Kidney (tissue), 13 donors: ENCODE measurements at regions not wholly inside any gene's neighbourhood (a gene's known extent, or its start where the extent isn't known, plus 50 kb on each side); places are given as distances from the start of the nearest gene placed in this dataset.

ENCODE experiments used
- DNase-seq, 5 donors: peaks; one replicate each; pipeline ENCODE4 v3.0.0-alpha.2; 2013 to 2020
- FAIRE-seq: peaks from 2 replicates; lab custom pipeline; 2012; peaks lifted over from hg19 to GRCh38; lab: Jason Lieb, UNC
- H3K27ac ChIP-seq, 2 donors: one replicate each; pipeline ENCODE4 v1.7.0; 2013; ENCODE audit warnings: low read depth in 2 of 2, low read length in 2 of 2, inconsistent platforms in 1 of 2
- H3K27me3 ChIP-seq: one replicate; pipeline ENCODE4 v1.7.1; 2013; ENCODE audit warnings: low read length, inconsistent platforms; ENCODE audit not compliant: control insufficient read depth, insufficient read depth
- H3K36me3 ChIP-seq, 3 donors: one replicate each; pipeline versions ENCODE4 v1.7.0 to v1.7.1; 2013; ENCODE audit warnings: low read length in 3 of 3, control low read depth in 1 of 3, inconsistent platforms in 1 of 3; ENCODE audit not compliant: insufficient read depth in 3 of 3, control insufficient read depth in 2 of 3
- H3K4me1 ChIP-seq, 3 donors: one replicate each; pipeline versions ENCODE4 v1.7.0 to v1.7.1; 2013; ENCODE audit warnings: low read length in 3 of 3, inconsistent platforms in 1 of 3, low read depth in 1 of 3; ENCODE audit not compliant: control insufficient read depth in 2 of 3, insufficient read depth in 2 of 3
- H3K4me3 ChIP-seq, 3 donors: one replicate each; pipeline versions ENCODE4 v1.7.0 to v1.8.1; 2013; ENCODE audit warnings: low read length in 3 of 3, control low read depth in 1 of 3, inconsistent platforms in 1 of 3
- H3K9ac ChIP-seq, 3 donors: one replicate each; pipeline versions ENCODE4 v1.7.0 to v1.7.1; 2013; ENCODE audit warnings: low read length in 3 of 3, control low read depth in 1 of 3, inconsistent platforms in 1 of 3
- H3K9me3 ChIP-seq, 3 donors: one replicate each; pipeline versions ENCODE4 v1.7.0 to v1.7.1; 2013; ENCODE audit warnings: low read length in 3 of 3, control low read depth in 1 of 3, inconsistent platforms in 1 of 3; ENCODE audit not compliant: control insufficient read depth in 2 of 3, insufficient read depth in 1 of 3
- CTCF ChIP-seq: IDR thresholded peaks from 3 replicates; pipeline ENCODE4 v1.5.1; 2012; ENCODE audit warnings: mild to moderate bottlenecking, moderate library complexity, borderline replicate concordance; ENCODE audit not compliant: insufficient read depth; ENCODE audit errors: extremely low read depth
- intact Hi-C: fragments of 100-400 bp; cut with DNase I; formaldehyde crosslinking; loops from one replicate; pipeline ENCODE4 v1.11.1; 2022
- donor health status: control.
- donor health status: control.
- donor health status: control.
- donor health status: control.
- donor health status: control.
- donor health status: DM: yes; HTN: yes; CAD: no.
- donor health status: Normal renal cell carcinoma (clear cell type).

GRCh38 chr15:98330692-98331435 lies 317.5 kb upstream of the IGF1R start:
- Histone ChIP-seq H3K36me3 (no peaks in the 10 kb centered on the region), H3K4me1 (no peaks in the 10 kb centered on the region), H3K4me3 (no peak overlapping the region), H3K9me3 (no peaks in the 10 kb centered on the region), H3K27me3 (no peaks in the 10 kb centered on the region), H3K27ac (no peak overlapping the region), H3K9ac (no peak overlapping the region)
- intact Hi-C loops: no loop called here
- DNase-seq (no peak), FAIRE-seq (no peak)
- no peak for TF ChIP-seq CTCF

- H3K9me3 ChIP-seq: no peaks in the 10 kb centered on the region
- H3K27ac ChIP-seq: no peak overlapping the region
- no peak overlapping the region for H3K4me3 ChIP-seq
- FAIRE-seq: no peak
- no peak for TF ChIP-seq CTCF
- no peaks in the 10 kb centered on the region for H3K36me3 ChIP-seq
- intact Hi-C loops: no loop called here
- H3K4me1 ChIP-seq: no peaks in the 10 kb centered on the region
- no peak for DNase-seq
- no peak overlapping the region for H3K9ac ChIP-seq
- H3K27me3 ChIP-seq: no peaks in the 10 kb centered on the region
Observed at GRCh38 chr15:98331676-98332075, 316.7 kb upstream of the IGF1R start.

- DNase-seq: no peak
- no peaks in the 10 kb centered on the region for H3K9me3 ChIP-seq
- no peak overlapping the region for H3K4me3 ChIP-seq
- H3K4me1 ChIP-seq: no peaks in the 10 kb centered on the region
- no peak for TF ChIP-seq CTCF
- no peak for FAIRE-seq
- H3K9ac ChIP-seq: no peak overlapping the region
- H3K36me3 ChIP-seq: no peaks in the 10 kb centered on the region
- H3K27ac ChIP-seq: no peak overlapping the region
- no peaks in the 10 kb centered on the region for H3K27me3 ChIP-seq
- intact Hi-C loops: no loop called here
Observed at GRCh38 chr15:98333251-98333650, 315.1 kb upstream of the IGF1R start.

- no peaks in the 10 kb centered on the region for H3K27me3 ChIP-seq
- no peaks in the 10 kb centered on the region for H3K36me3 ChIP-seq
- no peak overlapping the region for H3K4me3 ChIP-seq
- DNase-seq (no peak), FAIRE-seq (no peak)
- intact Hi-C loops: no loop called here
- no peak overlapping the region for H3K9ac ChIP-seq
- H3K9me3 ChIP-seq: no peaks in the 10 kb centered on the region
- no peak for TF ChIP-seq CTCF
- H3K4me1 ChIP-seq: no peaks in the 10 kb centered on the region
- H3K27ac ChIP-seq: no peak overlapping the region
Observed at GRCh38 chr15:98342911-98343310, 305.4 kb upstream of the IGF1R start.
